NCI-H1048 (cell line): ENCODE measurements at regions not wholly inside any gene's neighbourhood (a gene's known extent, or its start where the extent isn't known, plus 50 kb on each side); places are given as distances from the start of the nearest gene placed in this dataset.

ENCODE experiments used
- DNase-seq: peaks from one replicate; lab custom pipeline; 2025; lab: John Stamatoyannopoulos, UW

GRCh38 chr1:4960782-4961475 is 306.5 kb downstream of the AJAP1 start:
- DNase-seq: no peak

- DNase-seq: no peak
These were observed 305.9 kb downstream of the AJAP1 start for GRCh38 chr1:4960336-4960735.

- no peak for DNase-seq
These were observed 304.8 kb downstream of the AJAP1 start for GRCh38 chr1:4959216-4959615.

DNA sequence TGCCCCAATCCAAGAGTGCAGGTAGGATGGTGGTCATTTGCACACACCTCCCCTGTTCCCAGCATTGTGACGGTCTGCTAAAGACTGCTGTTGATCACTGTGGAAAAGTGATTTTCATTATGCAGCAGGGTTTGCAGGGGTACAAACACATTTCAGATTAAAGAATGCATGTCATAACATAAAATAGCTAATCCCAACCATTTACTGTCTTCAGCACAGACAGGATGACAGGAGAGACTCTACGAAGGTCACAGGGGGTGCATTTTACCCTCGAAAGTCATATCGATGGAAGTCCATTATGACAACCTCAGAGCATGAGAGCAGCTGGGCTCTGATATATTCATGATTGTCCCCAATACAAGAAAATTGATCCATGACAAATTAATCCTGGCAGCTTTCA is 302.6 kb downstream of the AJAP1 start:
- DNase-seq: no peak

DNA sequence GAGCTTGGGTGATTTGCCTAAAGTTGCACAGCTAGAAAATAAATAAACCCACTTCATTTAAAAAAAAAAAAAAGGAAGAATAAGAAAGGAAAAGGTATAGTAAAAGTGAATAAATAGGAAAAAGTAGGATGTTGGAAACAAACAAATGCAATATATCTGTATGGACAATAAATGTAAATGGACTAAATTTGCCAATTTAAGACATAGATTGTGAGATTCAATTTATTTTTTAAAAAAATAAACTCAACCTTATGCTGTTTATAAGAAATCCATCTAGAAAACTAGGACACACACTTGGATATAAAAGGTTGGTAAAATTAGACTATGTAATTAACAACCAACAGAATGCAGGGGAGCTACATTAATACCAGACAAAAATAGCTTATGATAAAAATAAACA is 300.0 kb downstream of the AJAP1 start:
- DNase-seq: no peak

GRCh38 chr1:4951601-4952000 is 297.2 kb downstream of the AJAP1 start:
- no peak for DNase-seq

DNA sequence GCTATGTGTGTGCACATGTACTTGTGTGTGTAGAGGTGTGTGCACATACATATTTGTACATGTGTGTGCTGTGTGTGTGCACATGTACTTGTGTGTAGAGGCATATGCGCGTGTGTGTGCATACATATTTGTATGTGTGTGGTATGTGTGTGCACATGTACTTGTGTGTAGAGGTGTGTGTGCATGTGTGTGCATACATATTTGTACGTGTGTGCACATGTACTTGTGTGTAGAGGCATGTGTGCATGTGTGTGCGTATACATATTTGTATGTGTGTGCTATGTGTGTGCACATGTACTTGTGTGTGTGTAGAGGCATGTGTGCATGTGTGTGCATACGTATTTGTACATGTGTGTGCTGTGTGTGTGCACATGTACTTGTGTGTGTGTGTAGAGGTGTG is 291.9 kb downstream of the AJAP1 start:
- no peak for DNase-seq

GRCh38 chr1:4944911-4945310 is 290.5 kb downstream of the AJAP1 start:
- DNase-seq: no peak

DNA sequence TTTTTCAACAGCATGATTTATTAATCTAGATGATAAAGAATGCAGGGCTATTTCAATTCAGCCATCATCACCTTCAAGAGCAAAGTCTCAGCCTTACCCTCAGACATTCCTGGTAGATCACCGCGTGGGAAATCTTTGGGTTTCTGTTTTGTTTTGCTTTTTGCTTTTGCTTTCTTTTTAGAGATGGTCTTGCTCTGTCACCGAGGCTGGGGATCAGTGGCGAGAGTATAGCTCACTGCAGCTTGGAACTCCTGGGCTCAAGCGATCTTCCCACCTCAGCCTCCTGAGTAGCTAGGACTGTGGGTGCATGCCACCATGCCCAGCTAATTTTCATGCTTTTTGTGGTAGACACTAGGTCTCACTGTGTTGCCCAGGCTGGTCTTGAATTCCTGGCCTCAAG is 289.7 kb downstream of the AJAP1 start:
- DNase-seq: no peak

GRCh38 chr1:4939266-4939665 is 284.9 kb downstream of the AJAP1 start:
- no peak for DNase-seq

DNA sequence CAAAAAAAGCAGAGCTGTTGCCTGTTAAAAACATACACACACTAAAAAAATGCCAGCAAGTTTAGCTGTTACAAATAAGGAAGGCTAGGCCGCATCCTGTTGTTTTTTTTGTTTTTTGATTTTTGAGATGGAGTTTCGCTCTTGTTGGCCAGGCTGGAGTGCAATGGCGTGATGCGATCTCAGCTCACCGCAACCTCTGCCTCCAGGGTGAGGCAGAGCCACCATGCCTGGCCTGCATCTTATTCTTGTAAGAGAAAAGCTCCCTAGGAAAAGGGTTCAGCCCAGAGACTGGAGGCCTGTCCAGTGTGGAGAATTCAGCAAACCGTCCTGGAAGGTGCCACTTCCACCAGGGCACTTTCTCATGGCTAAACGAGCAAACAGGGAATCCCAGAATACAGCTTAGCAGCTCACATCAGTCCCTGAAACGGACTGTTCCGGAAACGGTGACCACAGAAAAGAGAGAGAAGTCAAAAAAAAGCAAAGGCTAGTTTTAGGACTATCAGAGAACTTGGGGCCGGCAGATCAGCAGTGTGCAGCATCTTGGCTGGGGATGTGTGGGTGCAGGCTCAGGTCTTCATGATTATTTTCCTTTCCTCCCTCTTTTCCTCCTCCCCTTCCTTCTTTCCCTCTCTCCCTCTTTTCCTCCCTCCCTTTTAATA is 283.6 kb downstream of the AJAP1 start:
- DNase-seq: no peak

GRCh38 chr1:4935807-4936206 is 281.4 kb downstream of the AJAP1 start:
- no peak for DNase-seq

- DNase-seq: no peak
These were observed 278.8 kb downstream of the AJAP1 start for GRCh38 chr1:4933232-4933631.

DNA sequence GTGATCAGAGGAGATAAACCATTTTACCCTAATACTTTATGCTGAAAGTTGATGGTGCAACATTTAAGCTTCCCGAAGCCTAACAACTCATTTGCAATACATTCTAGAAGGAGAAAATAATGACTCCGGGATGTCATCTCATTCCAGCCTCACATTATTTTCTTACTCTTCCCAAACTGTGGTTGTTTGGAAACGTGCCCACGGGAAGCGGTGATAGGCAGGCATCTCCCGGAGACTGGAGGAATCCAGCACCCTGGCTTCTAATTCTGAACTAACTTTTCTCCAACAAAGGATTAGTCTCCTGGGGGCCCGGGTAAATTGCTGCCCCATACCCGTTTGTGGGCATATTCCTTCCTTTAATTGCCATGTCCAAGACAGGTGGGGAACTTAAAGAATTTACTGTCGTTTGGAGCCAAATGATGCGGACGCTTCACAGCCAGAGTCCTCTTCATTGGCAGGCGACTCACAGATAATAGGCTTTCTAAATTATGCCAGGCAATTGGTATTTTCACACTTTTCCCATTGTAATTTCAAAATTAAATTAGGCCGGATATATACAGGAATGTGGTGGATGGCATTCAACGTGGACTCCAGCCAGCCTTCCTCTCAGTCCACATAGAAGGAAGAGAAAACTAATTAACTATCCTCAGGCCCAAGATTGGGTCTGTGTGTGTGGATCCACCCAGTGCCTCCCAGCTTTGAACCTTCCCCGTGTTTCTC is 278.1 kb downstream of the AJAP1 start:
- no peak for DNase-seq

DNA sequence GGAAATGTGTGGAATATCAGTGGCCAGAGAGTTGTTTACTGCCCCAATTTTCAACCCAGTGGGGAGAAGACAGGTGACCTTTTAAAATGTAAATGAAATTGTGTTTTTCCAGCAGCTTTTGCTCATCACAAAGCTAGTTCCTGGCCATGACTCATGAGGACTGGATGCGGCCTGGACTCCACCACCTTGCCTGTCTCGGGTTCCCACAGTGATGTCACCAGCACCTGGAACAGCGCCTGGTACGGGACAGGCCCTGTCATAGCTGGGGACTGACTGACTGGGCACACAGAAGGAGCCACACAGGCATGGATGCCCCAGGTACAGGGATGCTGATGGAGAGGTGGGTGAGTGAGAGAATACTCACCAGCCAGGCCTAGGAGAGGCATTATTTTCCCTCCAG is 277.1 kb downstream of the AJAP1 start:
- no peak for DNase-seq

DNA sequence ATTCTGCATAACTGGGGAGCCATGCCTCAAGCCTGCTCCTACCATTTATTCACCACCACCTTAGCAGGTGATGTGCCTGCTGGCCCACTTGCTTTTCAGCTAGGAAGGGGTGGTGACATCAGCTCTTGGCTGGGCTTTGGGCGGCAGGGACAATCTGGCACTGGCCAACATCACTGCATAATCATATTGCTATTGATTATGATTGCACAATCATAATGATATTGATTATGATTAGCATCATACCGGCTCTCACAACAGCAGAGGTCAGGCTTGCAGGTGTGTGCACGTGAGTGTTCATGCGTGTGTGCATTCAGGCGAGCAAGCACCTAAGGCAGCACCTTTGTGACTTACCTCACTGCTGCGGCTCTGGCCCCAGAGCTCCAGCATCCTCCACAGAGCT is 273.8 kb downstream of the AJAP1 start:
- no peak for DNase-seq

- no peak for DNase-seq
These were observed 269.9 kb downstream of the AJAP1 start for GRCh38 chr1:4924356-4924755.

- no peak for DNase-seq
These were observed 262.2 kb downstream of the AJAP1 start for GRCh38 chr1:4916610-4917009.

GRCh38 chr1:4915154-4915553 is 260.7 kb downstream of the AJAP1 start:
- DNase-seq: no peak

GRCh38 chr1:4908486-4908885 is 254.1 kb downstream of the AJAP1 start:
- no peak for DNase-seq

GRCh38 chr1:4894566-4894965 is 240.2 kb downstream of the AJAP1 start:
- no peak for DNase-seq

DNA sequence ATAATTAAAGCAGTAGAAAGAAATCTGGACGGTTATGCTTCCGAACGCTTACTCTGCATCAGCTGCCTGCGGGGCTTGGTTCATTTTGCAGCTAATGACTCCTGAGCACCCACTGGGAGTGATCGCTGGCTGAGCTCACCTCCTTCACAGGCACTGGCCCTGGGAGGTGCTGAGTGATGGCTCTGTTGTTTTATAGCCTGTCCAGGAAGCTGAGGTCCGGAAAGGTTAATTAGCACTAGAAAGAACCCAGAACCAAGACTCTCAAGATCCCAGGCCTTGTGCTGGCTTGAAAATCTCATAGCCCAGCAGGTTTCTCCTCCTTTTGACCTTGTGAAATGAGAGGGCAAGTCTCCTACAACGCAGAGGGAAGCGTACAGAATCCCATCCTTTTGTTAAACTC is 226.2 kb downstream of the AJAP1 start:
- no peak for DNase-seq

GRCh38 chr1:4877426-4877825 is 223.0 kb downstream of the AJAP1 start:
- no peak for DNase-seq
